ENCODE measurements at regions not wholly inside any gene's neighbourhood (a gene's known extent, or its start where the extent isn't known, plus 50 kb on each side); places are given as distances from the start of the nearest gene placed in this dataset.

DNA sequence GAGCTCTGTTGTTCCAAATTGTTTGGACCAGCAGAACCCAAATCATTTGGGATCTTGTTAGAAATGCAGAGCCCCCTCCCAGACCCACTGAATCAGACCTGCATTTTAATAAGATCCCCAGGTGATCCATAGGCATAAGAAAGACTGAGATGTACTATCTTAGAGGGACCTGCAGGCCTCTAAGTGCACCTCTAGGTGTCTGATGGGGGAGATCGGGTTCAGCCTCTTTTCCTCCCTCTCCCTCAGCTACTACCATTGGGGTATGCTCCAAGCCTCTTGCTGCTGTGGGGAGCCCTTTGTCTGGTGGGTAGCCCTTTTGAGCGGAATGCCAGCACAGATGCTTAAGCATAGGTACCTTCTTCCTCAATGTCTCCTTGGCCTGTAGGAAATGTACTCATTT is 63.8 kb upstream of the RPS6KA3 start:
- no peaks in the 10 kb centered on the region for H3K27me3 ChIP-seq
- DNase-seq = no peak
- H3K4me3 ChIP-seq = no peak overlapping the region
- no peaks in the 10 kb centered on the region for H3K36me3 ChIP-seq
- H3K27ac ChIP-seq = no peak overlapping the region
- intact Hi-C loops (cut with DNase I) = no loop called here
- H3K9me3 ChIP-seq = no peaks in the 10 kb centered on the region
- 94 to 98% methylated on average over 2 of the region's 2 CpGs for WGBS, 2 donors
- H3K4me1 ChIP-seq = no peaks in the 10 kb centered on the region
- TF ChIP-seq, protein P1, sequence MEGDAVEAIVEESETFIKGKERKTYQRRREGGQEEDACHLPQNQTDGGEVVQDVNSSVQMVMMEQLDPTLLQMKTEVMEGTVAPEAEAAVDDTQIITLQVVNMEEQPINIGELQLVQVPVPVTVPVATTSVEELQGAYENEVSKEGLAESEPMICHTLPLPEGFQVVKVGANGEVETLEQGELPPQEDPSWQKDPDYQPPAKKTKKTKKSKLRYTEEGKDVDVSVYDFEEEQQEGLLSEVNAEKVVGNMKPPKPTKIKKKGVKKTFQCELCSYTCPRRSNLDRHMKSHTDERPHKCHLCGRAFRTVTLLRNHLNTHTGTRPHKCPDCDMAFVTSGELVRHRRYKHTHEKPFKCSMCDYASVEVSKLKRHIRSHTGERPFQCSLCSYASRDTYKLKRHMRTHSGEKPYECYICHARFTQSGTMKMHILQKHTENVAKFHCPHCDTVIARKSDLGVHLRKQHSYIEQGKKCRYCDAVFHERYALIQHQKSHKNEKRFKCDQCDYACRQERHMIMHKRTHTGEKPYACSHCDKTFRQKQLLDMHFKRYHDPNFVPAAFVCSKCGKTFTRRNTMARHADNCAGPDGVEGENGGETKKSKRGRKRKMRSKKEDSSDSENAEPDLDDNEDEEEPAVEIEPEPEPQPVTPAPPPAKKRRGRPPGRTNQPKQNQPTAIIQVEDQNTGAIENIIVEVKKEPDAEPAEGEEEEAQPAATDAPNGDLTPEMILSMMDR (IDR thresholded peaks at IDR 0.05) = no peak
- no peak for TF ChIP-seq EP300 (IDR thresholded peaks at IDR 0.05)
- TF ChIP-seq POLR2AphosphoS5 (IDR thresholded peaks at IDR 0.05) = no peak
- no peak for TF ChIP-seq POLR2A (IDR thresholded peaks at IDR 0.05)

DNA sequence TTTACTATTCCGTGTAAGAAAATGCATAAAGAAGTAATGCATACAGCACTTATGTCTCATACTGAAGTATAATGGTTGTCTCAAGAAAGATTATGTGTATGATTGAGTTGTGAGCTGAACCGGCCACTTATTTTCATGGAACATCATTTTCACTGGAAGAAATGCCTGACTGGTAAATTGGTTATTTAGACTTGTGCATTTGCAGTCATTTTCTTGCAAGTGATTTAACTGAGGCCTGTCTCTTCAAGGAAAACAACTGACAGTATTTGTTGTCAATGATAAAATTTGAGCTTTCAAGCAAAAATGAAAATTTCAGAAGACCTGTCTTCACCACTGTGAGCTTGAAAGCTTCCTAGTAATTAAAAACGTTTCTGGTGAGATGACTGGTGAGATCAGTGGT is 62.7 kb upstream of the RPS6KA3 start:
- TF ChIP-seq EP300 (IDR thresholded peaks at IDR 0.05) (no peak), POLR2A (IDR thresholded peaks at IDR 0.05) (no peak), POLR2AphosphoS5 (IDR thresholded peaks at IDR 0.05) (no peak)
- TF ChIP-seq, protein P1 (IDR thresholded peaks at IDR 0.05) = no peak
- WGBS, 2 donors = 90 to 94% methylated on average over 3 of the region's 3 CpGs
- Histone ChIP-seq H3K4me1 (no peaks in the 10 kb centered on the region), H3K27ac (no peak overlapping the region), H3K9me3 (no peaks in the 10 kb centered on the region), H3K36me3 (no peaks in the 10 kb centered on the region), H3K4me3 (no peak overlapping the region), H3K27me3 (no peaks in the 10 kb centered on the region)
- DNase-seq = no peak
- intact Hi-C loops (cut with DNase I) = no loop called here

DNA sequence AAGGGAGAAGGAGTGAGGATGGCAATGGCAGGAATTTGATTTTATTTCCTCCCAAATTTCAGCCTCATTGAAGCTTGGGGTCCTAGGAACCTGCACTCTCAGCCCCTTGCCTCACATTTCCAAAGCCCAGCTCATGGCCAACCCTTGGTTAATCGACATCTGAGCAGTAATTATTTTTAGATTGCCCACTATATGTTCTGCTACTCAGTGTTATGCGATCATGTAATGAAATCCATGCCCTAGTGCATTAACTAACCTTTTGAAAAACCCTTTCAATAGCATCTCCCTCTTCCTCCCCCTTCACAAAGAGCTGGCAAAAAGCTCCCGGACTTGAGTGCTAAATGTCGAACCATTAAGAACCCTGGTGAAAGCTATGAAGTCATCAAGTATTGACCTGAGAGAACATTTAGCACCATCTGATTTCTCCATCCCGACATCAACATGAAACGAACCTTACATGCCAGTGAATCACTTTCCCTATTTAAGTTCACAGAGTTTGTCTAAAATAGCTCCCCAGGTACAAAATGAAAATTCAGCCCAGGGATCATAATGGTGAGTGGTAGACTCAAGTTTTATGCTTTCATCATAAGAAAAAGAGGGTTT is 59.2 kb upstream of the RPS6KA3 start:
- DNase-seq = no peak
- Histone ChIP-seq H3K4me3 (no peak overlapping the region), H3K27ac (no peak overlapping the region), H3K4me1 (no peaks in the 10 kb centered on the region), H3K27me3 (no peaks in the 10 kb centered on the region), H3K36me3 (no peaks in the 10 kb centered on the region), H3K9me3 (no peaks in the 10 kb centered on the region)
- WGBS, 2 donors = 94 to 95% methylated on average over 6 of the region's 6 CpGs
- TF ChIP-seq EP300 (IDR thresholded peaks at IDR 0.05) (no peak), POLR2A (IDR thresholded peaks at IDR 0.05) (no peak), POLR2AphosphoS5 (IDR thresholded peaks at IDR 0.05) (no peak)
- TF ChIP-seq, protein P1 (IDR thresholded peaks at IDR 0.05) = no peak
- intact Hi-C loops (cut with DNase I) = no loop called here

DNA sequence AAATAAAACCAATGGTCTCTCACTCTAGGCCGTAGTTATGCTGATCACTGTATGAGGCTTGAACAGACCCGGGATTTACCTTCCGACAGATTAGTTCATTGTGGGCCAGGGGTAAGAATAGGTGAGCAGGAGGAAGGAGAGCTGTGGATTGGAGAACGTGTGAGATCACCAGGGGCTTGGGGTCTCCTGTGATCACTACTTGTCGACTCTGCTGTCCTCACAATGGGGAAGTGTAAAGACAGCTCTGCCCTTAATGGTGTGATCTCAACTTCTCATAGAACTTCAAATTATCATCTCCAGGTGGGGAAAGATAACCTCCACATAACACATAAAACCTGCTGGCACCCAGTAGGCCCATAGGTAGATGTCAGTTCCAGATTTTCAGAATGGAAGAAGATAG is 56.2 kb upstream of the RPS6KA3 start:
- TF ChIP-seq POLR2A (IDR thresholded peaks at IDR 0.05) (no peak), POLR2AphosphoS5 (IDR thresholded peaks at IDR 0.05) (no peak), EP300 (IDR thresholded peaks at IDR 0.05) (no peak)
- TF ChIP-seq, protein P1 (IDR thresholded peaks at IDR 0.05) = no peak
- H3K36me3 ChIP-seq = no peaks in the 10 kb centered on the region
- H3K4me1 ChIP-seq = no peaks in the 10 kb centered on the region
- H3K9me3 ChIP-seq = no peaks in the 10 kb centered on the region
- 93 to 97% methylated on average over 5 of the region's 5 CpGs for WGBS, 2 donors
- DNase-seq = no peak
- no peaks in the 10 kb centered on the region for H3K27me3 ChIP-seq
- intact Hi-C loops (cut with DNase I) = no loop called here
- H3K27ac ChIP-seq = no peak overlapping the region
- H3K4me3 ChIP-seq = no peak overlapping the region

Data from sigmoid colon (tissue), 6 donors.